A549 (cell line): ENCODE measurements at regions not wholly inside any gene's neighbourhood (a gene's known extent, or its start where the extent isn't known, plus 50 kb on each side); places are given as distances from the start of the nearest gene placed in this dataset.

Experiments
- ATAC-seq, 2 experiments: fragments of 200-7000 bp in 1 of 2; fragments of >200 bp in 1 of 2; cut with Nextera tagmentation in 1 of 2; cut with Tn5 transposase in 1 of 2; 3 replicates each; pipeline versions ENCODE4 v1.8.0 to v1.9.1; 2018 to 2020; ENCODE audit warnings: mild to moderate bottlenecking in 1 of 2, moderate library complexity in 1 of 2
- CTCF ChIA-PET: fragments of 300-600 bp; sonication (Branson Sonifier 250); formaldehyde crosslinking; extraction: SDS; loops from one replicate; lab custom pipeline; 2021; ENCODE audit warnings: antibody characterized with exemption, inconsistent platforms; lab: Yijun Ruan, JAX
- POLR2A ChIA-PET: fragments of 350-600 bp; formaldehyde crosslinking; extraction: SDS; loops from one replicate; lab custom pipeline; 2021; ENCODE audit warnings: antibody characterized with exemption, inconsistent platforms; lab: Yijun Ruan, JAX
- DNase-seq, 2 experiments: peaks; one replicate each; pipeline versions ENCODE4 v3.0.0 to v3.0.0-alpha.2; 2011 to 2016; ENCODE audit warnings: low read depth in 1 of 2, low spot score in 1 of 2
- FAIRE-seq: peaks from 2 replicates; lab custom pipeline; 2011; peaks lifted over from hg19 to GRCh38; lab: Jason Lieb, UNC
- H3K27ac ChIP-seq, 2 experiments: fragments of >200 bp; sonication (Bioruptor Twin); formaldehyde crosslinking; 3 replicates each; pipeline ENCODE4 v1.5.1; 2016 to 2017
- H3K4me1 ChIP-seq: fragments of >200 bp; sonication (Bioruptor Twin); formaldehyde crosslinking; 3 replicates; pipeline ENCODE4 v1.6.1; 2016
- H3K4me2 ChIP-seq: fragments of >200 bp; sonication (Bioruptor Twin); formaldehyde crosslinking; 3 replicates; pipeline ENCODE4 v1.6.1; 2016
- H3K4me3 ChIP-seq: fragments of >200 bp; sonication (Bioruptor Twin); formaldehyde crosslinking; 3 replicates; pipeline ENCODE4 v1.5.1; 2016
- H3K9me3 ChIP-seq: fragments of >200 bp; sonication (Bioruptor Twin); formaldehyde crosslinking; 3 replicates; pipeline ENCODE4 v1.6.1; 2016
- ATOH8 ChIP-seq: fragments of 250-450 bp; sonication (Bioruptor Pico); IDR thresholded peaks from 2 replicates; pipeline ENCODE4 v1.5.0; 2020; ENCODE audit warnings: low read depth, mild to moderate bottlenecking, moderate library complexity
- BHLHE40 ChIP-seq: IDR thresholded peaks from 2 replicates; pipeline ENCODE4 v1.6.1; 2012; ENCODE audit warnings: low read depth, low read length, inconsistent platforms
- CBX8 ChIP-seq: fragments of 200-600 bp; sonication (generic); IDR thresholded peaks from 2 replicates; pipeline ENCODE4 v1.6.1; 2016
- CEBPB ChIP-seq, 2 experiments: fragments of >200 bp in 1 of 2; sonication (Bioruptor Twin) in 1 of 2; formaldehyde crosslinking in 1 of 2; IDR thresholded peaks; 2 replicates each; pipeline ENCODE4 v1.6.1; 2012 to 2016
- EHF ChIP-seq: fragments of 250-450 bp; sonication (Bioruptor Pico); IDR thresholded peaks from 2 replicates; pipeline ENCODE4 v1.5.0; 2020; ENCODE audit warnings: mild to moderate bottlenecking
- EHMT2 ChIP-seq: fragments of 200-600 bp; sonication (generic); IDR thresholded peaks from 2 replicates; pipeline ENCODE4 v1.6.1; 2016; ENCODE audit warnings: antibody characterized with exemption, low read depth, mild to moderate bottlenecking, moderate library complexity
- EP300 ChIP-seq, 2 experiments: fragments of >200 bp; sonication (Bioruptor Twin); formaldehyde crosslinking; IDR thresholded peaks; 2 replicates in 1 of 2; 3 replicates in 1 of 2; pipeline ENCODE4 v1.6.1; 2016 to 2017
- FOSL2 ChIP-seq, 2 experiments: fragments of 450-650 bp in 1 of 2; fragments of >200 bp in 1 of 2; sonication (Bioruptor Twin) in 1 of 2; formaldehyde crosslinking; IDR thresholded peaks; 2 replicates each; pipeline versions ENCODE4 v1.5.0 to v1.6.1; 2016 to 2020; ENCODE audit warnings: mild to moderate bottlenecking in 1 of 2, moderate library complexity in 1 of 2
- HDAC2 ChIP-seq: fragments of 200-600 bp; sonication (generic); IDR thresholded peaks from 2 replicates; pipeline ENCODE4 v1.6.1; 2016
- HEYL ChIP-seq: fragments of 250-450 bp; sonication (Bioruptor Pico); IDR thresholded peaks from 2 replicates; pipeline ENCODE4 v1.8.0; 2021; ENCODE audit warnings: mild to moderate bottlenecking, moderate library complexity
- HMGXB4 ChIP-seq: fragments of 250-450 bp; sonication (Bioruptor Pico); IDR thresholded peaks from 2 replicates; pipeline ENCODE4 v1.5.0; 2021; ENCODE audit warnings: mild to moderate bottlenecking, moderate library complexity, borderline replicate concordance
- HOXB13 ChIP-seq: fragments of 250-450 bp; sonication (Bioruptor Pico); IDR thresholded peaks from 2 replicates; pipeline ENCODE4 v1.5.0; 2020; ENCODE audit warnings: low read depth, mild to moderate bottlenecking, moderate library complexity
- HOXB5 ChIP-seq: fragments of 250-450 bp; sonication (Bioruptor Pico); IDR thresholded peaks from 2 replicates; pipeline ENCODE4 v1.5.0; 2020; ENCODE audit warnings: mild to moderate bottlenecking, moderate library complexity
- JUNB ChIP-seq: fragments of >200 bp; sonication (Bioruptor Twin); formaldehyde crosslinking; IDR thresholded peaks from 2 replicates; pipeline ENCODE4 v1.6.1; 2016
- KDM1A ChIP-seq: fragments of 200-600 bp; sonication (generic); IDR thresholded peaks from 2 replicates; pipeline ENCODE4 v1.6.1; 2016; ENCODE audit warnings: low read depth, mild to moderate bottlenecking
- MAZ ChIP-seq: fragments of 150-350 bp; IDR thresholded peaks from 2 replicates; pipeline ENCODE4 v1.6.1; 2014; ENCODE audit warnings: antibody characterized with exemption, low read depth, low read length, borderline replicate concordance
- MYC ChIP-seq: IDR thresholded peaks from 2 replicates; pipeline ENCODE4 v1.6.1; 2012; ENCODE audit warnings: mild to moderate bottlenecking, inconsistent platforms, low read length, improper control_type of control experiment, borderline replicate concordance
- NFE2L2 ChIP-seq: fragments of 150-350 bp; conservative IDR thresholded peaks from 2 replicates; pipeline ENCODE4 v1.6.1; 2014; ENCODE audit warnings: low read length
- NR3C1 ChIP-seq: fragments of >200 bp; sonication (Bioruptor Twin); formaldehyde crosslinking; IDR thresholded peaks from 3 replicates; pipeline ENCODE4 v1.6.1; 2017
- PHF8 ChIP-seq: fragments of 200-600 bp; sonication (generic); IDR thresholded peaks from 2 replicates; pipeline ENCODE4 v1.6.1; 2016; ENCODE audit warnings: low read depth, mild to moderate bottlenecking, antibody characterized with exemption, moderate library complexity, borderline replicate concordance
- RAD21 ChIP-seq, 2 experiments: fragments of >200 bp in 1 of 2; sonication (Bioruptor Twin) in 1 of 2; formaldehyde crosslinking in 1 of 2; IDR thresholded peaks in 1 of 2; conservative IDR thresholded peaks in 1 of 2; 2 replicates in 1 of 2; 3 replicates in 1 of 2; pipeline ENCODE4 v1.6.1; 2012 to 2018; ENCODE audit warnings: inconsistent platforms in 1 of 2
- RARB ChIP-seq: fragments of 250-450 bp; sonication (Bioruptor Pico); IDR thresholded peaks from 2 replicates; pipeline ENCODE4 v1.8.0; 2021; ENCODE audit warnings: mild to moderate bottlenecking, moderate library complexity
- RFX5 ChIP-seq: fragments of 450-650 bp; IDR thresholded peaks from 2 replicates; pipeline ENCODE4 v1.7.1; 2014; ENCODE audit warnings: antibody characterized with exemption, mild to moderate bottlenecking, moderate library complexity
- SMC3 ChIP-seq: fragments of >200 bp; sonication (Bioruptor Twin); formaldehyde crosslinking; IDR thresholded peaks from 3 replicates; pipeline ENCODE4 v1.6.1; 2018; ENCODE audit warnings: inconsistent platforms
- TP53 ChIP-seq: fragments of 250-450 bp; sonication (Bioruptor Pico); IDR thresholded peaks from 2 replicates; pipeline ENCODE4 v1.5.0; 2021; ENCODE audit warnings: mild to moderate bottlenecking, moderate library complexity
- ZSCAN20 ChIP-seq: fragments of 250-450 bp; sonication (Bioruptor Pico); IDR thresholded peaks from 2 replicates; pipeline ENCODE4 v1.8.0; 2022; ENCODE audit warnings: mild to moderate bottlenecking, moderate library complexity
- WGBS: methylation state at CpG from one replicate; pipeline ENCODE4 v1.1.6; 2017; ENCODE audit errors: missing lambda C conversion rate; 5-methylcytosine and 5-hydroxymethylcytosine counted together
- TF ChIP-seq, protein P1 (sequence below): IDR thresholded peaks from 2 replicates; pipeline ENCODE4 v1.6.1; 2012

DNA sequence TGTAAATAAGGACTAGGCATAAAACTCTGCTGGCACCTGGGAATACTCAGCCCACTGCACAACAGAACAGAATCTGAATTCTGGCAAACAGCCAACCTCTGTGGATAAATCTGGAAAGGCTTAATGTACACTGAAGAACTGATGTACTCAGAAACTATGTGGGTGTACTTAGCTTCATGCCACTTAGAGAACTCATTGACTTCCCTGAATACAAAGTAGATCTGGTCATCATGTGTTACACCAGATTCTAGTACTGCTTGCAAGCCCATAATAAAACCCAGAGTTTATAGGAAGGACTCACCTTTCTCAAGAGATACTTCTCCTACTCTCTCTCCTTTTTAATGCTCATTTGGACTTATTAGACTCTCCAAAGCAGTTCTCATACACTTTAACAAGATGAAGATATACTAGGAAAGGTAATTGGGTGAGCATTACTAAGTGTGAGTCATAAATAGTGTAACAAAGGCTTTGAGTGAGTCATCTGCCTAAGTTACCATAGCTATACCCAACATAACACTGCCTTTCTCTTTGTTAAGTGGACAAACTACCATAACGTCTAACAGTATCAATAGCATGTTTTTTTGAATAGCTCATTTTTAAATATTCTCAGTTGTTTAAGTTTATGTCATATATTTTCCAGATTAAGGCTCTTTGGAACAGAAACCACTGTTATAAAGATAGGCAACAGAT is 309.1 kb downstream of the MDFIC start:
- 0% methylated on average over 1 of the region's 1 CpG for WGBS
- TF ChIP-seq RAD21 (conservative IDR thresholded peaks at IDR 0.05 in 1 of 2, IDR thresholded peaks at IDR 0.05 in 1 of 2) (no peak), JUNB (peak; percentile 85), FOSL2 (IDR thresholded peaks at IDR 0.05) (peak; percentile 97), FOSL2 (CRISPR knock-in tag; IDR thresholded peaks at IDR 0.05) (peak; percentile 99), CBX8 (no peak), EHF (no peak)
- TF ChIP-seq, protein P1, sequence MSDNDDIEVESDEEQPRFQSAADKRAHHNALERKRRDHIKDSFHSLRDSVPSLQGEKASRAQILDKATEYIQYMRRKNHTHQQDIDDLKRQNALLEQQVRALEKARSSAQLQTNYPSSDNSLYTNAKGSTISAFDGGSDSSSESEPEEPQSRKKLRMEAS: no peak
- POLR2A ChIA-PET: no interaction called here
- peak; percentile 46 to 76 for DNase-seq
- ATAC-seq: peak; percentile 99
- H3K27ac ChIP-seq: peak overlapping the region; percentile 15 to 61; a peak in 2 of 6 replicates
- H3K9me3 ChIP-seq: no peaks in the 10 kb centered on the region
- no peak overlapping the region for H3K4me3 ChIP-seq
- FAIRE-seq: peak; percentile 83
- CTCF ChIA-PET: interaction anchor here (0.6 to 1.1 kb wide), 2 partner anchors 15 to 365 kb away, joined by 3 read pairs; no protein-coding TSS in a partner anchor
- peak overlapping the region; percentile 59 for H3K4me2 ChIP-seq
- peaks cover 16% of the 10 kb centered on the region for H3K4me1 ChIP-seq

- no peaks in the 10 kb centered on the region for H3K9me3 ChIP-seq
- CTCF ChIA-PET: interaction anchor here (0.5 to 0.9 kb wide), 2 partner anchors 11 to 174 kb away, joined by 3 to 4 read pairs; no protein-coding TSS in a partner anchor
- TF ChIP-seq HOXB5 (no peak), ZSCAN20 (CRISPR knock-in tag) (no peak), BHLHE40 (no peak), HMGXB4 (no peak), HOXB13 (CRISPR knock-in tag) (no peak), FOSL2 (IDR thresholded peaks at IDR 0.05) (no peak), FOSL2 (CRISPR knock-in tag; IDR thresholded peaks at IDR 0.05) (no peak), EHMT2 (no peak), EP300 (IDR thresholded peaks at IDR 0.05) (no peak)
- TF ChIP-seq, all 56 proteins: peak for 0
- Histone ChIP-seq H3K4me1 (peaks cover 16% of the 10 kb centered on the region), H3K27ac (no peak overlapping the region), H3K4me3 (no peak overlapping the region), H3K4me2 (no peak overlapping the region)
- DNase-seq: no peak
- 86% methylated on average over 8 of the region's 8 CpGs for WGBS
- no peak for FAIRE-seq
- no peak for ATAC-seq
- POLR2A ChIA-PET: no interaction called here
These were observed 307.7 kb downstream of the MDFIC start for GRCh38 chr7:115229401-115230105.

DNA sequence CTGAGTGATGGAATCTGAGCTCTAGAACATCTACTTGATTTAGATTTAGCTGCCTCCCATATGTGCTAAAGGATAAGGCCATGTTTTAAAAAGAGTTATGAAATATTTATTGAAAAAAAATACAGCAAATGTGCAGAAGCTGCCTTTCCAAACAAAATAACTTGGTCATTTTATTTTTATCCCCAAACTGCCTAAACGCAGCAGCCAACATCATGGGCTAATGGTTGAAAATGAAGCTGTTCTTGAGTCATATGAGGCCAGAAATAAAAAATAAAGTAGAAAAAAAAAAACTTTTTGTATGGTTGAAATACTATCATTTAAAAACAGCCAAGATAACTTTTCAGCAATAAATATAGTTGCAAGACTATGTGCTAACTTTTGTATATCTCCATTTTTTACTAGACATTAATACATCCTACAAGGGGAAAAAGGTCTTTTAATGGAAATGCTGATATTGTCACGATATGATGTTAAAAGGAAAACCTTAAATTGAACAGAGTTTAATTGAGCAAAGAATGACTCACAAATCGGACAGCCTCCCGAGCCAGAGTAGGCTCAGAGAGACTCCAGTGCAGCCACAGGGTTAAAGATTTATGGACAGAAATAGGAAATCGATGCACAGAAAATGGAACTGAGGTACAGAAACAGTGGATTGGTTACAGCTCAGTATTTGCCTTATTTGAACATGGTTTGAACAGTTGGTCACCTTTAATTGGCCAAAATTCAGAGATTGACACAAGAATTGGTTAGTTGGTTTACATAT is 305.8 kb downstream of the MDFIC start:
- H3K4me2 ChIP-seq: no peak overlapping the region
- DNase-seq: no peak
- ChIA-PET CTCF (no interaction called here), POLR2A (no interaction called here)
- peaks cover 16% of the 10 kb centered on the region for H3K4me1 ChIP-seq
- WGBS: 67% methylated on average over 5 of the region's 5 CpGs
- FAIRE-seq: no peak
- no peak for ATAC-seq
- no peaks in the 10 kb centered on the region for H3K9me3 ChIP-seq
- no peak overlapping the region for H3K27ac ChIP-seq
- no peak for TF ChIP-seq SMC3
- TF ChIP-seq NFE2L2: no peak
- no peak for TF ChIP-seq TP53 (CRISPR knock-in tag)
- TF ChIP-seq HDAC2: no peak
- TF ChIP-seq RFX5: no peak
- no peak for TF ChIP-seq HOXB13 (CRISPR knock-in tag)
- no peak for TF ChIP-seq NR3C1
- no peak for TF ChIP-seq CEBPB (IDR thresholded peaks at IDR 0.05)
- TF ChIP-seq EP300 (IDR thresholded peaks at IDR 0.05): no peak
- no peak for TF ChIP-seq EHF
- TF ChIP-seq KDM1A: no peak
- no peak for TF ChIP-seq MAZ
- no peak for TF ChIP-seq MYC
- TF ChIP-seq HEYL (CRISPR knock-in tag): no peak
- no peak for TF ChIP-seq PHF8
- TF ChIP-seq ATOH8 (CRISPR knock-in tag): no peak
- TF ChIP-seq RARB (CRISPR knock-in tag): no peak
- H3K4me3 ChIP-seq: no peak overlapping the region
